OCI-LY1 (cell line): ENCODE measurements at regions not wholly inside any gene's neighbourhood (a gene's known extent, or its start where the extent isn't known, plus 50 kb on each side); places are given as distances from the start of the nearest gene placed in this dataset.

Source experiments
- H2AFZ ChIP-seq: fragments of 200-600 bp; sonication (generic), shearing (Covaris generic); 2 replicates; pipeline ENCODE4 v1.6.0; 2014; ENCODE audit warnings: antibody characterized with exemption, mild to moderate bottlenecking, low read length
- H3F3A ChIP-seq: fragments of 200-600 bp; sonication (generic), shearing (Covaris generic); 2 replicates; pipeline ENCODE4 v1.6.0; 2014; ENCODE audit warnings: mild to moderate bottlenecking, antibody characterized with exemption, low read length, moderate library complexity; ENCODE audit not compliant: insufficient read depth
- H3K27ac ChIP-seq: fragments of 200-600 bp; sonication (generic); 2 replicates; pipeline ENCODE4 v1.5.1; 2014; ENCODE audit warnings: low read length, mixed run types, mild to moderate bottlenecking, low read depth; ENCODE audit not compliant: poor library complexity, severe bottlenecking
- H3K27me3 ChIP-seq: fragments of 200-600 bp; sonication (generic); 2 replicates; pipeline ENCODE4 v1.6.0; 2014; ENCODE audit warnings: antibody characterized with exemption, mild to moderate bottlenecking, low read length, moderate library complexity; ENCODE audit not compliant: insufficient read depth
- H3K36me3 ChIP-seq: fragments of 200-600 bp; sonication (generic); 2 replicates; pipeline ENCODE4 v1.6.1; 2014; ENCODE audit warnings: mild to moderate bottlenecking, antibody characterized with exemption, low read length, moderate library complexity, mixed read lengths; ENCODE audit not compliant: insufficient read depth
- H3K4me1 ChIP-seq: fragments of 200-600 bp; sonication (generic); 2 replicates; pipeline ENCODE4 v1.5.1; 2014; ENCODE audit warnings: mild to moderate bottlenecking, low read length, moderate library complexity; ENCODE audit not compliant: insufficient read depth, severe bottlenecking
- H3K4me2 ChIP-seq: fragments of 200-600 bp; sonication (generic), shearing (Covaris generic); 2 replicates; pipeline ENCODE4 v1.6.1; 2014; ENCODE audit warnings: low read length
- H3K4me3 ChIP-seq: fragments of 200-600 bp; sonication (generic); 2 replicates; pipeline ENCODE4 v1.5.1; 2014; ENCODE audit warnings: low read length, low read depth, mild to moderate bottlenecking, mixed read lengths; ENCODE audit not compliant: poor library complexity, severe bottlenecking
- H3K79me2 ChIP-seq: fragments of 200-600 bp; shearing (Covaris generic); 2 replicates; pipeline ENCODE4 v1.6.1; 2016; ENCODE audit warnings: mixed run types, low read length, mixed read lengths; ENCODE audit not compliant: insufficient read depth
- H3K9ac ChIP-seq: fragments of 200-600 bp; sonication (generic), shearing (Covaris generic); 2 replicates; pipeline ENCODE4 v1.6.1; 2014; ENCODE audit warnings: mild to moderate bottlenecking, low read length, mixed read lengths
- H3K9me2 ChIP-seq: fragments of 200-600 bp; sonication (generic), shearing (Covaris generic); 2 replicates; pipeline ENCODE4 v1.6.1; 2014; ENCODE audit warnings: low read depth, mild to moderate bottlenecking, low read length, mixed read lengths
- H3K9me3 ChIP-seq: fragments of 200-600 bp; shearing (Covaris generic); 2 replicates; pipeline ENCODE4 v1.6.1; 2014; ENCODE audit warnings: low read length, mixed read lengths
- H4K20me1 ChIP-seq: fragments of 200-600 bp; sonication (generic), shearing (Covaris generic); 2 replicates; pipeline ENCODE4 v1.6.0; 2016; ENCODE audit warnings: mild to moderate bottlenecking, low read length; ENCODE audit not compliant: insufficient read depth
- EZH2 ChIP-seq: fragments of 200-600 bp; sonication (generic), shearing (Covaris generic); IDR thresholded peaks from 2 replicates; pipeline ENCODE4 v1.8.0; 2017; ENCODE audit warnings: borderline replicate concordance, mixed run types, mild to moderate bottlenecking, antibody characterized with exemption, low read length, moderate library complexity, mixed read lengths
- TF ChIP-seq, protein P1 (sequence below): fragments of 200-600 bp; sonication (generic), shearing (Covaris generic); IDR thresholded peaks from 2 replicates; pipeline ENCODE4 v1.5.1; 2017; ENCODE audit warnings: mild to moderate bottlenecking, antibody characterized with exemption, low read length, moderate library complexity, mixed read lengths

DNA sequence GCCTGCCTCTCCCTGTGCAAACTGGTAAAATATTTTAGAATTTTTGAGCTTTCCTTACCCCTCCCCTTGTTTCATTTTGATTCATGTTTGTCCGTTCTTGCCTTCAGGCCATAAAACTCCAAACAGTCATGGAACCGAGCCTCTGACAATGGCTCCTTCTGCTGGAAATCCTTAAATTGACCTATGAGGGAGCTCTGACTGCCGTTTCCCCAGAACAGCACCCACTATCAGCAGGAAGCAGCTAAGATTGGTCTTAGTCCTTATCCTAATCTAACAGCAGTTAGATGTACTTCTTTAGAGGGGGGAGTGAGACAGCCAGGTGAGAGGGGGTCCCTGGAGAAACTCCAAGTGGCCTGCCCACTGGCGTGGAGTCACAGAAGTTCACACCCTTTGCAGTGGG, 106.7 kb downstream of the FAM174A start:
- Histone ChIP-seq H3F3A (no peaks in the 10 kb centered on the region), H3K27ac (no peak overlapping the region)
- TF ChIP-seq, protein P1, sequence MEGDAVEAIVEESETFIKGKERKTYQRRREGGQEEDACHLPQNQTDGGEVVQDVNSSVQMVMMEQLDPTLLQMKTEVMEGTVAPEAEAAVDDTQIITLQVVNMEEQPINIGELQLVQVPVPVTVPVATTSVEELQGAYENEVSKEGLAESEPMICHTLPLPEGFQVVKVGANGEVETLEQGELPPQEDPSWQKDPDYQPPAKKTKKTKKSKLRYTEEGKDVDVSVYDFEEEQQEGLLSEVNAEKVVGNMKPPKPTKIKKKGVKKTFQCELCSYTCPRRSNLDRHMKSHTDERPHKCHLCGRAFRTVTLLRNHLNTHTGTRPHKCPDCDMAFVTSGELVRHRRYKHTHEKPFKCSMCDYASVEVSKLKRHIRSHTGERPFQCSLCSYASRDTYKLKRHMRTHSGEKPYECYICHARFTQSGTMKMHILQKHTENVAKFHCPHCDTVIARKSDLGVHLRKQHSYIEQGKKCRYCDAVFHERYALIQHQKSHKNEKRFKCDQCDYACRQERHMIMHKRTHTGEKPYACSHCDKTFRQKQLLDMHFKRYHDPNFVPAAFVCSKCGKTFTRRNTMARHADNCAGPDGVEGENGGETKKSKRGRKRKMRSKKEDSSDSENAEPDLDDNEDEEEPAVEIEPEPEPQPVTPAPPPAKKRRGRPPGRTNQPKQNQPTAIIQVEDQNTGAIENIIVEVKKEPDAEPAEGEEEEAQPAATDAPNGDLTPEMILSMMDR = no peak
- no peak for TF ChIP-seq EZH2

DNA sequence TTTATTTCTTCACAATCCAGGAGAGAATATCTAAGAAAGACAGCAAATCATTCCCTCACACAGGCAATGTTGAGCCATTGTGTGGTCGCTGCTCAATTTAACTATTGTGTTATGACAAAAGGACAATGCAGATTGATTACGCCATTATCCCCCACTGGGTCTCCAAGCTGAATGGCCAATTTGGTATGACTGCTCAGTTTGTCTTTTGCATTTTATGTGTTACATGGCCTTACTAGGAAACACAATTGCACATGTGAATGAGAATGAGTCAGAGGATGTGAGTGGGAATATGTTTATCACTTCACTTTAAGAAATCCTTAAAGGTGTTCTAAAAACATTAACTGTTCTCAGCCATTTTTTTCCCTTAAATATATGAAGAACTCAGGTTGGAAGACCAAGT, 108.3 kb downstream of the FAM174A start:
- H3F3A ChIP-seq = no peaks in the 10 kb centered on the region
- H2AFZ ChIP-seq = no peak overlapping the region
- H4K20me1 ChIP-seq = no peaks in the 10 kb centered on the region
- no peaks in the 10 kb centered on the region for H3K4me1 ChIP-seq
- no peak overlapping the region for H3K27ac ChIP-seq
- H3K4me3 ChIP-seq = no peak overlapping the region
- no peak overlapping the region for H3K9ac ChIP-seq
- no peaks in the 10 kb centered on the region for H3K9me2 ChIP-seq
- no peaks in the 10 kb centered on the region for H3K79me2 ChIP-seq
- no peaks in the 10 kb centered on the region for H3K36me3 ChIP-seq
- H3K4me2 ChIP-seq = no peak overlapping the region
- TF ChIP-seq, protein P1 = no peak
- TF ChIP-seq EZH2 = no peak
- H3K9me3 ChIP-seq = no peaks in the 10 kb centered on the region
- no peaks in the 10 kb centered on the region for H3K27me3 ChIP-seq

More for the DNA sequence above, 106.7 kb downstream of the FAM174A start:
- H3K79me2 ChIP-seq = no peaks in the 10 kb centered on the region
- no peak overlapping the region for H3K4me2 ChIP-seq
- H3K9me2 ChIP-seq = no peaks in the 10 kb centered on the region
- H3K9ac ChIP-seq = no peak overlapping the region
- H3K4me1 ChIP-seq = no peaks in the 10 kb centered on the region
- no peak overlapping the region for H2AFZ ChIP-seq
- H3K4me3 ChIP-seq = no peak overlapping the region
- H4K20me1 ChIP-seq = no peaks in the 10 kb centered on the region
- no peaks in the 10 kb centered on the region for H3K9me3 ChIP-seq
- no peaks in the 10 kb centered on the region for H3K36me3 ChIP-seq
- no peaks in the 10 kb centered on the region for H3K27me3 ChIP-seq

DNA sequence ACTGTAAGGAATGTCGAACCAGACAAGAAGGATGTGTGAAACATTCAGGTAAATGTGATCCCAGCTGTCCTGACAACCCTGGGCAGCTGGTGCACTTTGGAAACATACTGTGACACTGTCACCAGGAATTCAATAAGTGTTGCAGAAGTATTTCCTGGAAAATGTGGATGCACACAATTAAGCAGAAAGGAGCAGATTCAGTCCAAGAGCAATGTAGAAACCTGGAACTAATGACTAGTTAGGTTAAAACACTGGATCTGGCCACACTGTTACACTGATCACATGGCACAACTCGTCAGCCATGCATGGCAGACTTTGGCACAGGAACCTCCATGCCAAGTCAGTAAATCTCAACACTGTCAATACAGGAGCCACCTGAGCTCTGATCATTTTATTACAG, 109.0 kb downstream of the FAM174A start:
- H2AFZ ChIP-seq = no peak overlapping the region
- no peaks in the 10 kb centered on the region for H3K9me2 ChIP-seq
- no peaks in the 10 kb centered on the region for H3K36me3 ChIP-seq
- no peaks in the 10 kb centered on the region for H3F3A ChIP-seq
- no peak overlapping the region for H3K4me2 ChIP-seq
- H3K27ac ChIP-seq = no peak overlapping the region
- no peaks in the 10 kb centered on the region for H3K9me3 ChIP-seq
- TF ChIP-seq EZH2 = no peak
- TF ChIP-seq, protein P1 = no peak
- H4K20me1 ChIP-seq = no peaks in the 10 kb centered on the region
- H3K27me3 ChIP-seq = no peaks in the 10 kb centered on the region
- H3K79me2 ChIP-seq = no peaks in the 10 kb centered on the region
- no peaks in the 10 kb centered on the region for H3K4me1 ChIP-seq
- H3K4me3 ChIP-seq = no peak overlapping the region
- no peak overlapping the region for H3K9ac ChIP-seq
